ENCODE measurements at regions not wholly inside any gene's neighbourhood (a gene's known extent, or its start where the extent isn't known, plus 50 kb on each side); places are given as distances from the start of the nearest gene placed in this dataset.
"Not testable (repeated sequence)": the region's sequence is repeated elsewhere in the genome, so short reads cannot be mapped to it uniquely, and the experiment has no call there.

DNA sequence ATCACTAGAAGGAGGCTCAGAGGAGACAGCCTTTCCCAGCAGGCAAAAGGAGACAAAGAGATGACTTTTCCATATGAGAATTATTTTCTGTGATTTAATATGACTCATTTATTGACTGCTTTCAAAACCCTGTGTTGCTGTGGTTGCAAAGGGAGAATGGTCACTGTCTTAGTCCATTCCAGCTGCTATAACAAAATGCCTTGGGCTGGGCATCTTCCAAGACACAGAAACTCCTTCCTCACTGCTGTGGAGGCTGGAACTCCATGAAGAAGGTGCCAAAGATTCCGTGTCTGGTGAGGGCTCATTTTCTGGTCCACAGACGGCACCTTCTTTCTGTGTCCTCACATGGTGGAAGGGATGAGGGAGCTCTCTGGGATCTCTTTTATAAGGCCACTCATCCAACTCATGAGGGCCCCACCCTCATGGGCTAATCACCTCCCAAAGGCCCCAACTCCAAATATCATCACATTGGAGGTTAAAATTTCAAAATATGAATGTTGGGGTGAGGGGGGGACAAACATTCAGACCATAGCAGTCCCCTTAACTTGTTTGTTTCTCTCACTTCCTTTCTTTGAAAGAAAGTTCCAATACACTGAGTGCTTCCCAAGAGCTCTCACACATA lies 252.1 kb upstream of the RAB4A start:
- no peak for DNase-seq

DNA sequence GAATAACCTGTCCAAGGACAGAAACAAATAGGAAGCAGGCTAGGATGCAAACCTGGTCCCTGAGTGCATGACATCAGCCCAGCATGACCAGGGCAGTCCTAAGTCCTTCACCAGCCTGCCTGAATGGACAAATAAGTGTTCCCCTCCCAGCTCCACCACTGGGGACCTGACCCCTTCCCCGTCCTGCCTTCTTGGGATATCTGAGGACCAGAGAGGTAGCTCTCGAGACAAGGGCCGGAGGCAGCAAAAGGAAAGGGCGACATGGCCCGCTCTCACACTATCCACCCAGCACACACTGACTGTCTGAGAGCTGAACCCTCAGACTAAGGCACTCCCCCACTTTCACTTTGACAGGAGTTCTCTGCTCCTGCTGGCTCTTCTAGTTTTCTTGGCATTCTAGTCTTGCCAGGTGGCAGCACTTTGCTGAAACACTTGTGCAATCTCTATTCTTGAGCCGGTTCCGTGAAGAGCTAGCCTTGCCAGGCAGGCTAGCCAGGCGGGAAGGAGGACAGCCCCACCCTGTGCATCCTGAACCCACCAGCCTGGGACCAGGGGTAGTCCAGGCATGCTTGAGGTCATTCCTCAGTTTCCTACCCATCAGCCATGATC lies 251.1 kb upstream of the RAB4A start:
- no peak for DNase-seq

DNA sequence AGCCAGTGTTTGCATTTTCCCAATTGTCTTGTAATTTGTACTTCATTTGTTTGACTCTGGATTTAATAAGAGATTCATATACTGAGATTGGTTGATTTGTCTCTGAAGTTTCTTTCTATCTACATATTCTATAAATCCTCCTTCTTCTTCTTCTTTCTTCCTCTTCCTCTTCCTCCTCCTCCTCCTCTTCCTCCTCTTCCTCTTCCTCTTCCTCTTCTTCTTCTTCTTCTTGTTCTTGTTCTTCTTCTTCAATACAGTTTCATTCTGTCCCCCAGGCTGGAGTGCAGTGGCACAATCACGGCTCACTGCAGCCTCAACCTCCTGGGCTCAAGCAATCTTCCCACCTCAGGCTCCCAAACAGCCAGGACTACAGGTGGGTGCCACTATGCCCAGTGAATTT lies 249.9 kb upstream of the RAB4A start:
- not testable (repeated sequence) for DNase-seq

DNA sequence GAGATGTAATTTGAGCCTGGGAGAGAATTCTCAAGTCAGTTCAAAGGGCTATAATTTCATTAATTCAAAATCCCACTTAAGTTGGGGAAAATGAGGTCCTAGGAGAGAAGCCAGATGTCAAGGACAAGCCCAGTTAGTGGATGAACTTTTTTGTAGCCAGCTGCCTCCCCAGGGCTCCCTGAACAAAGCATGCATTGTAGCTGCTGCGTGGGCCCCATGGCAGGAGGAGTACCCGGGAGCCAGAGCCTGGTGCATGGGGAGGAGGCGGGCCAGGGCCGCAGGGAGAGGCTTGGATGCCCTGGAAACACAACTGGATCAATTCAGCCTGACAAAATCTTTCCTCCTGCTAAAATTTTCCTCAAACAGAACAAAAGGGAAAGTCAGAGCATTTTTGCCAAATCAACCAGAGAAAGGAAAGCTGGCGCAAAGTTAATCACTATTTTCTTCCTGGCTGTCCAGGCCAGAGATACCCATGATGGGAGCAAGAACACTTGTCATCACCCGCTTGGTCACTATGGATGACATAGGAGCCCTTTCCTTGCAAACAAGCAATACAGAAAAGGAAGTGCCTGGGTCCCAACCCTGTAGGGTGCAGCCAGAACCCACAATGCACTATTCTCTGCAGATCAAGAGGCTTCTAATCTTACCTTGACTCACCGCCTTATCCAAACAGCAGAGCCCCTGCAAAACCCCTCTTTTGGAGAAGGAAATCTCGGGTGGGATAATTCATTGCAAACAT lies 248.1 kb upstream of the RAB4A start:
- peak; percentile 34 for DNase-seq

DNA sequence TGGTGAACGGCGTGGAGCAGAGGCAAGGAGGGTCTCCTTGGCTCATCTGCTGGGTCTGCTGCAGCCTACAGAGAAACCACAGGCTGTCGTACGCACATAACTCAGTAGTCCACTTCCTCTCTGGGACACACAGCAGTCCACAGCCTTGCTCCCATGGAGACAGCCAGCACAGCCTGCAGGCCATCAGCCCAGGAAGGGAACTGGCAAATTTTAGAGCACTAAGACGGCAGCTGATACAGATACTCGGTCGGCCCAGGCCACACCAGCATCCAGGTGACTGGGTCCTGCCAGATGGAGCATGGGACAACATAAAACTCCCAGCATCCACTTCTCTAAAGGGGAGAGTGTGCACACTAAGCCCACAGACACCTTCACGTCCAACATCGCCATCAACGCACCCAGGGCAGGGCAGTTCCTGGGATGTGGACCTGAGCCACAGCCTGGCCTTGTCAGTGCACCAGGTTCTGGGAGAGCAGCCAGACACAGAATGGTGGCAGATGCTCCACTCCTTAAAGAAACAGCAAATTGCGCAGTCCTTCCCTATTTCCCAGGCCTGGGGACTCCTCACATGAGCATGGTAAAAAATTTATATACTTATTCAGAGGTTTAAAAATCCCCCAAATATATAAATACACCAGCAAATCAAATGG lies 247.1 kb upstream of the RAB4A start:
- DNase-seq, result no peak

- no peak for DNase-seq
Observed at GRCh38 chr1:229024528-229025130, 246.3 kb upstream of the RAB4A start.

DNA sequence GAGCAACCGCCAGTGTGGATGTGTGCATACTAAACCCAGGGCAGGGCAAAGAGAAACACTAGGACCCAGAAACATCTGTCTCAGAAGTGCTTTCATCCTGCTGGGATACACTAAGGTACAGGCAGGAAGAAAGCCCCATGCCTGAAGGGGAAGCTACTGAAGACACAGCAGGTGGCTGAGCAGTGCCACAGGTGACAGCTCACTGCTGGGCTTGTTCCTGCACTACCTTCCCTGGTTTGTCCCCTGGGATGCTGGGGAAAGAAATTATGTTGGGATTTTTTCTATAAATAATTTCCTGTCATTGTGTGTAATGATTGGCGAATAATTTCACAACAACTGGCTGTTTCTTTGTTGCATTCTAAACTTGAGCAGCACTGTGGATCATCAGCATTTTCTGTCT lies 245.3 kb upstream of the RAB4A start:
- peak; percentile 76 for DNase-seq

- no peak for DNase-seq
Observed at GRCh38 chr1:229027158-229027557, 243.8 kb upstream of the RAB4A start.

GRCh38 chr1:229027622-229028182 lies 243.2 kb upstream of the RAB4A start:
- peak; percentile 5 for DNase-seq

GRCh38 chr1:229028544-229028943 lies 242.4 kb upstream of the RAB4A start:
- peak; percentile 94 for DNase-seq

- DNase-seq, result peak; percentile 89
Observed at GRCh38 chr1:229028987-229029878, 241.7 kb upstream of the RAB4A start.

DNA sequence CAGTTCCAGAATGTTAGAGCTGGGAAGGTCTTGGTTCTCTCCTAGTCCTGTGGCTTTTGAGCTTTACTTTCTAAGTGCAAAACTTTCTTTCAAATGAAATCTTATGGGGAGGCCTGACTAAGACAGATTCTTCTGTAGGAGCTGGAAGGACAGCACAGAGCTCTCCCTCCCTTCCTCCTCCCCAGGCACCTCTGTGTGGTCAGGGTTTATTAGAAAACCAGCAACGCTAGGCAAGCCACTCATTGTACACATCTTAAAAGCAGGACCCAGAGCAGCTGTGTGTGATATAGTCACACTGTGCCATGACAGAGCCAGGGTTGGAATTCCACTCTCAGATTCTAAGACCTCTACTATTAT lies 241.1 kb upstream of the RAB4A start:
- no peak for DNase-seq

DNA sequence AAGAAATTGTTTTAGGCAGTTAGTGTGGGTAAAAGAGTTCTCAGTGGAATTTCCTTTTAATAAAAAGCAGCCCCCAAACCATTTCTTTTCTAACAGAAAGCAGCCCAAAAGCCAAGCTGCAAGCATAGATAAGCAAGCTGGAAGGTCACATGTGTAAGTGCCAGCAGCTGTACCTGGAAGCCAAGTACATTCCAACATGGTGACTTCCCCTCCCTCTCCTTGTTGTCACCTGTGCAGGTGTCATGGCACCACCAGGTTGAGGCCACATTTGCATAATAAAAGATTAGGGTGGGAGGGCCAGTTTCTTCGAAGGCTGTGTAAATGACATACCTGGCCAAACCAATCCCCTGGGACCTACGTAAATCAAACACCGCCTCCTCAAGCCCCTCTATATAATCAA lies 240.3 kb upstream of the RAB4A start:
- DNase-seq, result no peak

DNA sequence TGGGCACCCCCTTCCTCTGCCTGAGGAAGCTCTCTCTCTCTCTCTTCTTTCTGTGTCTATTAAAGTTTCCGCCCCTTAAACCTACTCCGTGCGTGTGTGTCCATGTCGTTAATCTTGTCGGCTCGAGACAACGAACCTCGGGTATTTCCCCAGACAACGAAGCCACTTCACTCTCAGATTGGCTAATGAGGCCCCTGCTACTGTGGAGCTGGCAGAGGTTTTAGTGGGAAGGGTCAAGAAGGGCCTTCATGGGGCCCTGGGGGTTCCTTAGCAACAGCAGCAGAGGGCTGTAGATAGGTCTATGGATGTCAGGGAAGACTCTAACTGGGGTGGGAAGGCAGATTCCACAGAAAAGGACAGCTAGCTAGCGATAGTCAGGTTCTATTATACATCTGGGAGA lies 239.8 kb upstream of the RAB4A start:
- no peak for DNase-seq

GRCh38 chr1:229031481-229032341 lies 239.2 kb upstream of the RAB4A start:
- peak; percentile 32 for DNase-seq

DNA sequence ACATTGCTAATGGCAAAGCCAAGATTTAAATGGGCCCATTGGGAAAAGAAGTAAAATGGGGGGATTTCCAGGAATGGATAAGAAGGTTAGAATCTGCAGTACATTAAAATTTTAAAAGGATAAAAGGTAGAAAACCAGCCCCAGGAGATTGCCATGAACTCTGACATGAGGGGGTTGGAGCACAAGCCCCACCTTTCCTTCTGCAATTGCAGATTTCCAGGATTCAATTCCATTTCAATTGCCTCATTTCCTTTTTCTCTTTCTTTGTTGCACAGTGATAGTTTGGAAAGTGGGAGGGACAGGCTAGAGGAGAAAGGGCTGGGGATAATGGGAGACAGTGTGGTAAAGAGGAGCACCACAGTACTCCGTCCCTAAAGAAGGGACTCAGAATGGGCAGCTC lies 238.5 kb upstream of the RAB4A start:
- DNase-seq, result no peak

- no peak for DNase-seq
Observed at GRCh38 chr1:229033480-229033879, 237.4 kb upstream of the RAB4A start.

DNA sequence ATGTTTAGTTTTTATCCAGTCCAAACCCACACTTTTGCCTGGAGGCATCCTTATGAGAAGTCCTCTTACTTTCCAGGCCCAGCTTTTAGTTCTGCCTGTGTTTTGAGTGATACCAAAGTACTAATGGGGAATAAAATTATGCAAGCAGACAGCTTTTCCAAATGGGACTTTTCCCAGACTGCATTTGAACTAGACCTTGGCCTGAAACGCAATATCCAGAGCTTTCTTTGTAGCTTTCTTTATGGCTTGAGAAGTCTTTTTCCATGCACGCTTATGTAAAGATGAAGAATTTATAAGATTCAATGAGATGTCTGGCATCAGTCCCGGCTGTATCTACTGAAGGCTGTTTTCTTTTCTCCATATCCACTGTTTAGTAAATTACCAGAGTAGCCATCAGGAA lies 236.6 kb upstream of the RAB4A start:
- no peak for DNase-seq

GRCh38 chr1:229035054-229035747 lies 235.7 kb upstream of the RAB4A start:
- DNase-seq, result no peak

- no peak for DNase-seq
Observed at GRCh38 chr1:229035748-229036082, 235.2 kb upstream of the RAB4A start.
